Fibroblast of the conjunctiva (primary cell): ENCODE measurements at regions not wholly inside any gene's neighbourhood (a gene's known extent, or its start where the extent isn't known, plus 50 kb on each side); places are given as distances from the start of the nearest gene placed in this dataset.

ENCODE experiments used
- DNase-seq: peaks from one replicate; pipeline ENCODE4 v3.0.0-alpha.2; 2010; ENCODE audit warnings: low read depth

DNA sequence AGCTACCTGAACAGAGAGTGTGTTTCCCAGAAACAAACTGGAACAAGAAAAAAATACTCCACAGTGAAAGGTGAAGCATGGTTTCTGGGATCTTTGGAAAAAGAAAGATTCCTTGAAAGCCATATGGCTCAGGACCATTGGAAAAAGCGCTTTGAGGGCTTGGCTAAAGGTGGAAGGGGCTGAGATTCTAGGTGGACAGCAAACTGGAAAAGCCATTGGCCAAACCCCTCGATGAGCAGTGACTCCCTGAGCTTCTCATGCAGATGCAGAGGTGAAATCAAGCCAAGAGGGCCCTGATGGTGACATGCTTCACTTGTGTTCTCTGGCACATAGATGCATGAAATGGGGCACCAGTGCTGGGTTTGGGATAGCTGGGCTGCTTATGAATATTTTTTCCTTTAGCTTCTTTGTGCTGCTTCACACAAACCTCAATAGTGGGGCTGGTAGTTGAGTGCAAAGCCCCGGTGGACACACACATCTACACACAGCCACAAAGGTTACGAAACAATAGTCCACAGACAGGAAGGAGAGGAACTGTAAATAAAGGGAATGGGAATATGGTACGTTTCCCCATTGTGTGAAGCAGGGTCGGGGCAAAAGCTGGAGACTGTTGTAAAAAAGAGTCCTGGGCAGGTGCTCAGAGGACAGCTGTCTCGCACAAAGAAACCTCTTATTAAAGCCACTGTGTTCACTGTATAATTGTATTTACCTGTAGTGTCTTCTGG, 117.8 kb downstream of the FOXA2 start:
- DNase-seq, result no peak

DNA sequence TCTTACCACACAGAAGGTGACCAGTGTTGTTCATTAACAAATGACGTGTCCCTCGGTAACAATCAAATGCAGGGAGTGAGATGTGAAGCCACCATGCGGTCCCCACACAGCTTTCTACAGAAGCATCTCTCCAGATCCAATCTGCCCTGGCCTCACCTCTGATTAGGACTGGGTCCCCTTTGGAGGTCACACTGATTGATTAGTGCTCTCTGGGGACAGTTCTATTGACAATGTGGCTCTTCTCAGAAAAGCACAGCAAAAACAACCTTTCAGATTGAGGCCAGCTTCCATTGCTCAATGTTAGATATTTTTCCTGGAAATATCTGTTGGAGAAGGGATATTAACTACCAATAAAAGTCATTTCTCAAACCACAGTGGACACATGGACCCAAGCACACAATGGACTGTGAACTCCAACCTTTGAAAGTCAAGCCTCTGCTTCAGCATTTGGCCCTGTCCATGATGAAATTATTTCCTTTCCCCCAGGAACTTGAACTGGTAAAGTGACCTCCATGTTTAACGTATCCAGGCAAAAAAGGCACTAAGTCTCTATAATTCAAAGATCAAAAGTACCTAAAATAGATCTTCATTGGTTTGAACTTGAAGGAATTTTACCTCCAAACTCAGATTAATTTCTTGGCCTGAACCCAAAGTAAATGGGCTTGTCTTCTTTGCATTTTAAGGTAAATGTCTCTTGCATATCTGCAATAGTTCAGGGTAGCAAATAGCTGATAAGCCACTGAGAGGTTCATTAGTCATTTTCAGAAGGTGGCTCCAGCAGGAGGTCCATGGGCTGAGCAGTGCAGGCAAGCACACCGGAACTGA, 118.5 kb downstream of the FOXA2 start:
- DNase-seq, result no peak

- no peak for DNase-seq
Observed at GRCh38 chr20:22464312-22465003, 119.9 kb downstream of the FOXA2 start.

DNA sequence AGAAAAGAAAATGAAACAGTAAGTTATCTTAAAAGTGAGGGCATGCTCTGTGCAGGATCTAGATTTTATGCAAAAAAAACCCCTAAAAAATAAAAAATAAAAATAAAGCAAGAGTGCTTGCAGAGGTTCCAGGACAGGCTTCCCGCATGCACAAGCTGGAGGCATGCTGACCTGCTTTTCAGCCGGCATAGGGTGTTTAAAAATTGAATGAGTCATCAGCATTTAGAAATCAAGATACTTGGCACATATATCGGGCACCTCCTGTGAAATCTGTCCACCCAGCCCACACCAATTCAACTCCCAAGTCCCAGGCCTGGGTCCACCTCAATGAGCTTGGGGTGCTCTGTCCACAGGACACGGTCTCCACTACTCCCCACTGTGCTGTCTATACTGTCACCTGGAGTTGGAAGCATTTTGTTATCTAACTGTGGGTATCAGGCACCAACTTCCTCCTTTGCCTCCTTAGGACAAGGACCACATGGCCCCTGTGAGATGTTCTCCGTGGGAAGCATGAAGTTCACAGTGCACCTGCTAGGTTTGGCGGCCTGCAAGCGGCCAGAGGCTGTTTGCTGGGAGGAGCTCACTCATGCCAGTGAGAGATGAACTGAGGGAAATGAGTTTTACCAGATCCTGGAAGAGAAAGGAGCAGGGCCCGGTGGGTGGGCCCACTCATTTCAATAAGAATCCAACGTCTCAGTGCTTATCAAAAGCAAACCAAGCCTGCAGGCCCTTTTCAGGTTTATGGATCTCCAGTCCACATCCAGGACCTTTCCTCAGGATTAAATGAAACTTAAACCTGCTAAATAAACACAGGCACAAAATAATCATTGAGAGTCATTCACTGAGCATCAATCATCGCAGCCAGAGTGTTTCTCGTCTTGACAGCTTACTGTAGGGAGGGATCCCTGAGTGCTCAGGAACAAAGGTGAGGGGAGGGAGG, 121.1 kb downstream of the FOXA2 start:
- DNase-seq, result no peak

- DNase-seq, result no peak
Observed at GRCh38 chr20:22460803-22461202, 123.6 kb downstream of the FOXA2 start.

- DNase-seq, result no peak
Observed at GRCh38 chr20:22460231-22460630, 124.1 kb downstream of the FOXA2 start.

- DNase-seq, result no peak
Observed at GRCh38 chr20:22459754-22460153, 124.6 kb downstream of the FOXA2 start.

DNA sequence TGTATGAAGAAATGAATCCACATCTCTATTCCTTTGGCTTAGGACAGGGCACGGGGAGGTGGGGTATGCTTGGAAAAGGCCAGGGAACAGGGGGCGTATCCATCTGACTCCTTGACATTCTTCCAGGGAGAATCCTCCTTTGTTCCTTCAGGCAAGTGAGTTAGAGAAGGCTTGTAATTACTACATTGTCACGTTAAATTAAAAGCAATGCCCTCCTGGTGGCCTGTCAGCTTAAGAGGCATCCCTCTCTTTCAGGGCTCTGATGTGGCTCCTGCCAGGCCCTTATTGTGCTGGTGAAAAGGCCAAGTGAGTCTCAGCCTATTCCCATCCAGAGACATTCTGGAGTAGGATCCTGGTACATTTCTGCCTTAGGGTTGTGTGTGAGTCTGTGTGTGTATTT, 128.3 kb downstream of the FOXA2 start:
- no peak for DNase-seq

GRCh38 chr20:22455259-22455658, 129.1 kb downstream of the FOXA2 start:
- no peak for DNase-seq

DNA sequence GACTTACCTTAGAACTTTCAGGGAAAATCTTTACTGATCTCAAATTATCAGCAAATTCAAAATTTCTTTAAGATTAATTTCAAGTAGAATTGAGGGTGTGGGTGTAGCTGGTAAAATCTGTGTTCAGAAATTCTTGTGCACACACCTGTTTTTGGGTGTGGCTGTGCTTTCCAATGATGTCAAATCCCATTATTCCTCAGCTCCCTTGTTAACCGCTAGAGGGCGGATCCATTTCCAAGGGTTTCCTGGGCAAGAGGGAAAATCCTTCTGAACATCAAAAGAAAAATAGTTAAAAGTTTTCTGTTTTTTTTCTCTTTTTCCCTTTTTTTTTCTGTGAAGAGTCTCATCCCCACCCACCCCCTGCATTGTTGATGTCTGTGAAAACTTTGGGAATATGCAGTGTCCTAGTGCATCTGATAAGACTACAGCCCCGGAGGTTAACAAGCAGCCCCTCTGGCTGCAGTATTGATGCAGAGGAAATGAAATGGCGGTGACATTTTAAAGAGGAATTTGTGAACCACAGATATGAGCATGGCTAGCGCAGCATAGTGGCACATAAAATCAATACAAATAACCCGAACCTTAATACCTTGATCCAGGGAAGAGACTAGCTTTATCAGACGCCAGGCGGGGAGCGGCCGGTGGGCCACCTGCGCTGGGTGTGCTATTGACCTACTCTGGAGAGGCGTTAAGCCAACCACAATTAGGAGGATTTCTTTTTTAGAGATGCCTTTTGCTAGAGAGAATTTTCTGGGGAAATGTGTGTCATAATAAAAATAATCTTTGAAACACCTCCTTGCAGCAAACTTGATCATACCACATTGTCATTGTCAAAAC, 130.9 kb downstream of the FOXA2 start:
- no peak for DNase-seq

DNA sequence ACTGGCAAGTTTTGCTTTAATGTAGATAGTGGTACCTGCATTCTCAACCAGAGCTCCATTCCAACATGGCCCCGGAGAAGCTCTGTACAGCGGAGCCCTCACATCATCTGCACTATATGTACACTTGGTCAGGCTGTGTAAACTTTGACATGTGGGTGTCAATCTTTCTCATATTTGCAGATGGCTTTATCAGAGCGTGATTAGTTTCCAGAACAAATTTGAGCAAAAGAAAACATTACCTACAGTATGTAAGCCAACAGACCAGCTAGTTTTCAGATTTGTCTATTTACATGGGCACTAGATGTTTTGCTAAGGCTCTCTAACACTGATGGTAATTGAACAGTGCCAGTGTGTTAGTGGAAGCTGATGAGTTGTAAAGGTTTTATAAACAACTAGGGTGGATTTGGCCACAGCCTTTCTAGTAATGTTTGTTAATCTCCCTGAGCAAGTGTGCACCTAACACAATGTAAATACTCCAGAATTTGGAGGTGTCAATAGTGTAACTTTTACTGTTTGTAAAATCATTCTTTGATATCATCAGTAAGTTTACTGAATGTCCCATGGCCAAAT, 131.8 kb downstream of the FOXA2 start:
- no peak for DNase-seq

DNA sequence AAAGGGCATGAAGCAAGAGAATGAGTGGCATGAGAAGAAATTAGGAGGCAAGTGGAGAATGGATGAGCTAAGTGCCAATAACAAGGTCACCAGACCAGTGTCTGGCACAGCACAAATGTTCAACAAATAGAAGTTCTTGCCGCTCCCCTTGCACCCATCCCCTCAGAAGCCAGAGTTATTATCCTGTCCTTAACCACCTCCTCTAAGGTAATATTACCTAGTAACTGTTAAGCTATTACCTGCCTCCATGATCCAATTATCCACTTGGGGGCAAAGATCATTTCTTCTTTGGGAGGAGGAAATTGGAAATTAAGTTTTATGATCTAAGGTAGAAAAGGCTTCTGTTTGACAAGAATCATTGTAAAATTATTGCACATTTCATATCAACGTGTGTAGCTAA, 133.8 kb downstream of the FOXA2 start:
- DNase-seq, result no peak

GRCh38 chr20:22449188-22449973, 135.0 kb downstream of the FOXA2 start:
- no peak for DNase-seq

- DNase-seq, result no peak
Observed at GRCh38 chr20:22447447-22447778, 137.0 kb downstream of the FOXA2 start.

DNA sequence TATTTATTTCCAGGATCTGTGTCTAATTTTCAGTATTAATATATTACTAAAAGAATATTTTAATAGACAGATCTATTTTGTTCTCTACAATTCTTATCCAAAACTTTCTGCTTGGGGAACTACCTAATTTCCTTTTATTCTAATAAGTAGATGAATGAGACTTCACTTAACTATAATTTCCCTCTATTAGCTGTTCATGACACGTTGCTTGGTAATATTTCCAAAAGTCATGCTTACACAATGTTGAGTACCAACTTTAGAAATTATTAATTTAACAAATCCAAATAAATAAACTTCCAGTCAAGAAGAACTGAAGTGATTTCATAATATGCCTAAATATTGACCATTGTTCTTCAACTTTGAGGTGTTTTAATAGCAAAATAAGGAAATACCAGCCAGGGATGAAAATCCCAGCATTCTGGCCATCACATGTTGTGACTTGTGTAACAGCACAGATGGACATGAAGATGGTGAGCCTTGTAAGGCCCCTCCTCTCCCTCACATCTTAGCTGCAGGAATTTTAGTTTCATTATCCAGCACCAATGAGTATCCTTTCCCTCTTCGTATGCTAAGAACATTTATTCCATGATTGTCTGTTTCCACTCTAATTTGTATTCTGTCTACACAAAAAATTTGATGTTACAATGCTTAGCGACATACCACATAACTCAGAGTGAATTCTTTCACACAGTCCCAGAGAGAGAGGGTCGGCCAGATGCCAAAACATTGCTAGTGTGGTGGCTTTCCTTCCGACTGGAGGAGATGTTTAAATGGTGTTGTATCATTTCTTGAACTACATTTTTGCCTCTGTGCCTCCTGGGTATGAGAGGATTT, 137.5 kb downstream of the FOXA2 start:
- DNase-seq, result no peak

- no peak for DNase-seq
Observed at GRCh38 chr20:22442318-22442717, 142.1 kb downstream of the FOXA2 start.

- no peak for DNase-seq
Observed at GRCh38 chr20:22438926-22439325, 145.4 kb downstream of the FOXA2 start.

- DNase-seq, result no peak
Observed at GRCh38 chr20:22438346-22438745, 146.0 kb downstream of the FOXA2 start.

DNA sequence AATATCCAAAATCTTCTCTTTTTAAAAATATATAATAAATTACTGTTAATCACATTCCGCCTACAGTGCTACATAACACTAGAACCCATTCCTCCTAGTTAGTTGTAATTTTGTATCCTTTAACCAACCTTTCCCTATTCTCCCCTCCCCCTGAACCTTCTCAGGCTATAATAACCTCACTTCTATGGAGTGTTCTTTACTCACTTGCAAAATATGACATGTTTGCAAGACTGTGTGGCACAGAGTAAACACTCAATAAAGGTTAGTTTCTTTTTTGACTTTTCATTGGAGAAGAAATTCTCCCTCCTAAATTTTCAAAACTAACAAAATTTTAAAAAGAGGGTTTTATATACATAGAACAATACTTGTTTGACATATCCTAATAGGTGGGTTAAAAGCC, 147.0 kb downstream of the FOXA2 start:
- no peak for DNase-seq
